GM12878 (cell line): ENCODE measurements at regions not wholly inside any gene's neighbourhood (a gene's known extent, or its start where the extent isn't known, plus 50 kb on each side); places are given as distances from the start of the nearest gene placed in this dataset.

Experiments used
- ATAC-seq: fragments of 200-7000 bp; cut with Tn5 transposase; 3 replicates; pipeline ENCODE4 v1.9.1; 2020; ENCODE audit warnings: mild to moderate bottlenecking, moderate library complexity
- BruUV-seq: library from RNA; stranded (reverse); fragments of 400-500 nt; replicated peaks from 2 replicates; lab custom pipeline; 2021; lab: Mats Ljungman, UMichigan
- CTCF ChIA-PET: fragments of 300-600 bp; sonication (Branson Sonifier 250); formaldehyde crosslinking; extraction: SDS; loops from one replicate; lab custom pipeline; 2021; ENCODE audit warnings: inconsistent platforms; lab: Yijun Ruan, JAX
- POLR2A ChIA-PET: fragments of 350-600 bp; formaldehyde crosslinking; extraction: SDS; loops from one replicate; lab custom pipeline; 2021; ENCODE audit warnings: inconsistent platforms; lab: Charles Lee
- RAD21 ChIA-PET: fragments of 300-600 bp; sonication (Branson Sonifier 250); formaldehyde crosslinking; loops from one replicate; lab custom pipeline; 2023; ENCODE audit warnings: antibody characterized with exemption; ENCODE audit not compliant: unreplicated experiment; lab: Charles Lee
- SMC1A ChIA-PET: fragments of 300-600 bp; sonication (Branson Sonifier 250); formaldehyde crosslinking; loops from one replicate; lab custom pipeline; 2023; ENCODE audit not compliant: unreplicated experiment, uncharacterized antibody; lab: Charles Lee
- DNase-seq: peaks from one replicate; pipeline ENCODE4 v3.0.0-alpha.2; 2011; ENCODE audit warnings: low read depth, low spot score
- FAIRE-seq: peaks from 3 replicates; lab custom pipeline; 2011; peaks lifted over from hg19 to GRCh38; lab: Jason Lieb, UNC
- H2AFZ ChIP-seq: 2 replicates; pipeline ENCODE4 v1.6.0; 2011; ENCODE audit warnings: low read depth, low read length, control low read depth; ENCODE audit not compliant: control insufficient read depth
- H3K27ac ChIP-seq: 2 replicates; pipeline ENCODE4 v1.5.1; 2011; ENCODE audit warnings: control low read depth; ENCODE audit not compliant: control insufficient read depth, insufficient read depth
- H3K27me3 ChIP-seq, 2 experiments: replicated peaks in 1 of 2; 2 replicates each; pipeline versions ENCODE4 v1.6.0 to v1.6.1; 2011; ENCODE audit warnings: low read length in 1 of 2; ENCODE audit not compliant: control insufficient read depth in 2 of 2, insufficient read depth in 2 of 2
- H3K36me3 ChIP-seq, 2 experiments: 2 replicates each; pipeline ENCODE4 v1.5.1; 2011; ENCODE audit warnings: low read length in 1 of 2; ENCODE audit not compliant: control insufficient read depth in 2 of 2, insufficient read depth in 2 of 2
- H3K4me1 ChIP-seq: 2 replicates; pipeline ENCODE4 v1.6.1; 2011; ENCODE audit warnings: mild to moderate bottlenecking, low read length, moderate library complexity, mixed read lengths; ENCODE audit not compliant: control insufficient read depth, insufficient read depth
- H3K4me2 ChIP-seq: 2 replicates; pipeline ENCODE4 v1.6.0; 2011; ENCODE audit warnings: control low read depth; ENCODE audit not compliant: control insufficient read depth, insufficient read depth
- H3K4me3 ChIP-seq: fragments of 200-600 bp; sonication (generic); 2 replicates; pipeline ENCODE4 v1.5.1; 2016
- H3K79me2 ChIP-seq: 2 replicates; pipeline ENCODE4 v1.6.0; 2011; ENCODE audit warnings: low read length; ENCODE audit not compliant: control insufficient read depth, insufficient read depth
- H3K9ac ChIP-seq: 2 replicates; pipeline ENCODE4 v1.8.0; 2011; ENCODE audit warnings: low read length, control low read depth, mixed read lengths; ENCODE audit not compliant: control insufficient read depth, insufficient read depth
- H3K9me3 ChIP-seq: replicated peaks from 3 replicates; pipeline ENCODE4 v1.5.1; 2011; ENCODE audit warnings: mild to moderate bottlenecking, low read length; ENCODE audit not compliant: control insufficient read depth, insufficient read depth
- H4K20me1 ChIP-seq: 2 replicates; pipeline ENCODE4 v1.6.0; 2011; ENCODE audit not compliant: control insufficient read depth, insufficient read depth
- CTCF ChIP-seq, 3 experiments: IDR thresholded peaks in 2 of 3; conservative IDR thresholded peaks in 1 of 3; 2 replicates each; pipeline ENCODE4 v1.5.1; 2011; ENCODE audit warnings: low read depth in 3 of 3, low read length in 3 of 3, mild to moderate bottlenecking in 3 of 3, control low read depth in 2 of 3, moderate library complexity in 2 of 3, inconsistent platforms in 1 of 3, mixed read lengths in 1 of 3; ENCODE audit not compliant: control insufficient read depth in 2 of 3, insufficient read depth in 1 of 3; ENCODE audit errors: extremely low read depth in 1 of 3
- DPF2 ChIP-seq: fragments of 450-650 bp; IDR thresholded peaks from 2 replicates; pipeline ENCODE4 v1.6.1; 2017; ENCODE audit warnings: mild to moderate bottlenecking
- EED ChIP-seq: sonication (generic); IDR thresholded peaks from 2 replicates; pipeline ENCODE4 v1.6.1; 2016; ENCODE audit warnings: antibody characterized with exemption, low read depth
- MLLT1 ChIP-seq: fragments of 450-650 bp; IDR thresholded peaks from 2 replicates; pipeline ENCODE4 v1.6.1; 2016; ENCODE audit warnings: mild to moderate bottlenecking
- MTA2 ChIP-seq: fragments of 450-650 bp; IDR thresholded peaks from 2 replicates; pipeline ENCODE4 v1.6.1; 2016; ENCODE audit warnings: low read depth, mild to moderate bottlenecking, moderate library complexity
- TBL1XR1 ChIP-seq: IDR thresholded peaks from 2 replicates; pipeline ENCODE4 v1.6.1; 2012; ENCODE audit warnings: low read depth, low read length, improper control_type of control experiment
- YBX1 ChIP-seq: fragments of 450-650 bp; IDR thresholded peaks from 2 replicates; pipeline ENCODE4 v1.6.1; 2016; ENCODE audit warnings: antibody characterized with exemption
- ZBTB33 ChIP-seq: fragments of 450-650 bp; IDR thresholded peaks from 2 replicates; pipeline ENCODE4 v1.6.1; 2017; ENCODE audit warnings: mild to moderate bottlenecking
- ZBTB40 ChIP-seq: fragments of 450-650 bp; IDR thresholded peaks from 2 replicates; pipeline ENCODE4 v1.6.1; 2016; ENCODE audit warnings: mild to moderate bottlenecking, moderate library complexity, borderline replicate concordance
- WGBS: methylation state at CpG from one replicate; pipeline ENCODE4 v1.1.6; 2016; ENCODE audit warnings: low lambda C conversion rate; ENCODE audit not compliant: insufficient replicate concordance, insufficient coverage; ENCODE audit errors: missing lambda C conversion rate; 5-methylcytosine and 5-hydroxymethylcytosine counted together
- in situ Hi-C: fragments of 300-500 bp; cut with MboI; formaldehyde crosslinking; loops from 9 replicates; pipeline ENCODE4 v1.14.3; 2018; ENCODE audit warnings: mixed read lengths
- intact Hi-C: fragments of 100-400 bp; cut with micrococcal nuclease; formaldehyde crosslinking; loops from one replicate; pipeline ENCODE4 v1.14.2; 2022; ENCODE audit not compliant: unreplicated experiment
- TF ChIP-seq, protein P1 (sequence below): fragments of 450-650 bp; formaldehyde crosslinking; IDR thresholded peaks from 2 replicates; pipeline ENCODE4 v1.4.0; 2022; ENCODE audit warnings: mild to moderate bottlenecking, moderate library complexity

DNA sequence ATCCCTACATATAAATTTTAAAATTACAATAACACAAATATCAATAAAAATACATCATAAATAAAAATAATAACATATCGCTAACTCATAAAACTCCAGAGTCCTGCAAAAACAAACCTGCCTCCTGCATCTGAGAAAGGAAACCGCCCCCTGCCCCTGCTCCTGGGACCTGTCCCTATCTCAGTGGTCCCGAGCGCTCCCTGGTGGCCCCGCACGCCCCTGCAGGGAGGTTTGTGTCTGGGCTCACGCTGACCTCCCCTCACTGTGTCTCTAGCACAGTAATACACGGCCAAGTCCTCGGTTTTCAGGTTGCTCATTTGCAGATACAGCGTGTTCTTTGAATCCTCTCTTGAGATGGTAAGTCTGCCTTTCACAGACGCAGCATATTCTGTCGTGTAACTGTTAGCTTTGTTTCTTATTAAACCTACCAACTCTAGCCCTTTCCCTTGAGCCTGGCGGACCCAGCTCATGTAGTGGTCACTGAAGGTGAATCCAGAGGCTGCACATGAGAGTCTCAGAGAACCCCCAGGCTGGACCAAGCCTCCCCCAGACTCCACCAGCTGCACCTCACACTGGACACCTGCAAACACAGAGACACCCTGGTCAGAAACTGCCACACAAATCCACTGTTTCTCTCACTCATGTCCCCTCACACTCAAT, 554.1 kb downstream of the GOLGA6L6 start:
- Histone ChIP-seq H3K36me3 (no peaks in the 10 kb centered on the region), H3K27me3 (no peaks in the 10 kb centered on the region), H3K79me2 (no peaks in the 10 kb centered on the region), H3K9me3 (no peaks in the 10 kb centered on the region; the same call in 2 of the 3 replicates), H3K9ac (no peak overlapping the region), H3K4me1 (no peaks in the 10 kb centered on the region), H3K4me3 (no peak overlapping the region), H2AFZ (no peak overlapping the region), H4K20me1 (no peaks in the 10 kb centered on the region), H3K27ac (no peak overlapping the region), H3K4me2 (no peak overlapping the region)
- SMC1A ChIA-PET: no interaction called here
- ATAC-seq (no peak), DNase-seq (no peak), FAIRE-seq (no peak)
- CTCF ChIA-PET: no interaction called here
- intact Hi-C loops: no loop called here
- in situ Hi-C loops: no loop called here
- RAD21 ChIA-PET: no interaction called here
- POLR2A ChIA-PET: no interaction called here
- 14% methylated on average over 13 of the region's 13 CpGs for WGBS
- BruUV-seq: no TSS peak
- TF ChIP-seq EED (no peak), MLLT1 (no peak), TBL1XR1 (no peak), MTA2 (no peak), YBX1 (no peak), DPF2 (no peak), ZBTB33 (no peak), ZBTB40 (no peak), CTCF (IDR thresholded peaks at IDR 0.05 in 2 of 3, conservative IDR thresholded peaks at IDR 0.05 in 1 of 3; ENCODE audit: control insufficient read depth in 2 of 3, extremely low read depth in 1 of 3, insufficient read depth in 1 of 3, low read depth in 3 of 3, low read length in 3 of 3) (no peak)
- TF ChIP-seq, protein P1, sequence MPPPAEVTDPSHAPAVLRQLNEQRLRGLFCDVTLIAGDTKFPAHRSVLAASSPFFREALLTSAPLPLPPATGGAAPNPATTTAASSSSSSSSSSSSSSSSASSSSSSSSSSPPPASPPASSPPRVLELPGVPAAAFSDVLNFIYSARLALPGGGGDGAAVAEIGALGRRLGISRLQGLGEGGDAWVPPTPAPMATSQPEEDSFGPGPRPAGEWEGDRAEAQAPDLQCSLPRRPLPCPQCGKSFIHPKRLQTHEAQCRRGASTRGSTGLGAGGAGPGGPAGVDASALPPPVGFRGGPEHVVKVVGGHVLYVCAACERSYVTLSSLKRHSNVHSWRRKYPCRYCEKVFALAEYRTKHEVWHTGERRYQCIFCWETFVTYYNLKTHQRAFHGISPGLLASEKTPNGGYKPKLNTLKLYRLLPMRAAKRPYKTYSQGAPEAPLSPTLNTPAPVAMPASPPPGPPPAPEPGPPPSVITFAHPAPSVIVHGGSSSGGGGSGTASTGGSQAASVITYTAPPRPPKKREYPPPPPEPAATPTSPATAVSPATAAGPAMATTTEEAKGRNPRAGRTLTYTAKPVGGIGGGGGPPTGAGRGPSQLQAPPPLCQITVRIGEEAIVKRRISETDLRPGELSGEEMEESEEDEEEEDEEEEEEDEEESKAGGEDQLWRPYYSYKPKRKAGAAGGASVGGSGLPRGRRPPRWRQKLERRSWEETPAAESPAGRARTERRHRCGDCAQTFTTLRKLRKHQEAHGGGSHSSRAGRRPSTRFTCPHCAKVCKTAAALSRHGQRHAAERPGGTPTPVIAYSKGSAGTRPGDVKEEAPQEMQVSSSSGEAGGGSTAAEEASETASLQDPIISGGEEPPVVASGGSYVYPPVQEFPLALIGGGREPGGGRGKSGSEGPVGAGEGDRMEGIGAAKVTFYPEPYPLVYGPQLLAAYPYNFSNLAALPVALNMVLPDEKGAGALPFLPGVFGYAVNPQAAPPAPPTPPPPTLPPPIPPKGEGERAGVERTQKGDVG (CRISPR knock-in tag): no peak
